Islet of Langerhans (tissue), 1 donor: ENCODE measurements at regions not wholly inside any gene's neighbourhood (a gene's known extent, or its start where the extent isn't known, plus 50 kb on each side); places are given as distances from the start of the nearest gene placed in this dataset.

Experiments used
- FAIRE-seq: peaks from one replicate; lab custom pipeline; 2011; peaks lifted over from hg19 to GRCh38; lab: Jason Lieb, UNC

DNA sequence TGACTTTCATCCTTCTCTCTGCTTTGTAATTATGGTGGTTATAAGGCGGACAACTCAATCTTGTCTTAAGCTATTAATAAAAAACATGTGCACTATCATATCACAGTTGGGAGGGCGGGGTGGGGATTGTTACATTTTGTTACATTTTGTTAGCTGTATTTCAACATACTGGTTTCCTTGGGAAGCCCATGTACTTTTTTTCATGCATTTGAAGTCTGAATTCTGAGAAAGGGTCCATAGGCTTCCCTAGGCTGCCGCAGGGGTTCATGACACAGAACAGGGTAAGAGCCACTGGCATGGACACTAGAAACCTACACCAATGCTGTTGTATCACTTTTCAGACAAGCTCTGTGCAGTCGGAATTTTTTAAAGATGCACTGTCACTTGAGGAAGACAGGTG lies 178.8 kb downstream of the ETS2 start:
- FAIRE-seq = no peak

DNA sequence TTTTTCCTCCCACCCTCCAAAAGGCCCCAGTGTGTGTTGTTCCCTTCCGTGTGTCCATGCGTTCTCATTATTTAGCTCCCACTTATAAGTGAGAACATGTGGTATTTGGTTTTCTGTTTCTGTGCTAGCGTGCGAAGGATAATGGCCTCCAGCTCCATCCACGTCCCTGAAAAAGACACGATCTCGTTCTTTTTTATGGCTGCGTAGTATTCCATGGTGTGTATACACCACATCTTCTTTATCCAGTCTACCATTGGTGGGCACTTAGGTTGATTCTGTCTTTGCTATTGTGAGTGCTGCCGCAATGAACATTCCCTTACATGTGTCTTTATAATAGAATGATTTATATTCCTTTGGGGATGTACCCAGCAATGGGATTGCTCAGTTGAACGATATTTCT lies 177.8 kb downstream of the ETS2 start:
- no peak for FAIRE-seq

DNA sequence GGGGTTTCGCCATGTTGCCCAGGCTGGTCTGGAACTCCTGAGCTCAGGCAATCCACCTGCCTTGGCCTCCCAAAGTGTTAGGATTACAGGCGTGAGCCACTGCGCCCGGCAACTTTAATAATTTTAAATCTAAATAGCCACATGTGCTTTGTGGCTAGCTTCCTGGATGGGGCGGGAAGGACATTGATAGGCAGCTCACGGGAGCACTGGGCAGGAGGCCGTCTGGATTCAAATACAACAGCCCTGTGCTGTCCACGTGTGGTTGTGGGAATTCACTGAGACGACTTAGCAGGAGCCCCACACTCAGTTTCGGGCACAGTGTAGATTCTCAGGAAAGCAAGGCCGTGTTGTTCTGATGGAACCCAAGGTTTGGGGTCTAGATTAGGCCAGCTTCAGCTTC lies 177.1 kb downstream of the ETS2 start:
- no peak for FAIRE-seq

DNA sequence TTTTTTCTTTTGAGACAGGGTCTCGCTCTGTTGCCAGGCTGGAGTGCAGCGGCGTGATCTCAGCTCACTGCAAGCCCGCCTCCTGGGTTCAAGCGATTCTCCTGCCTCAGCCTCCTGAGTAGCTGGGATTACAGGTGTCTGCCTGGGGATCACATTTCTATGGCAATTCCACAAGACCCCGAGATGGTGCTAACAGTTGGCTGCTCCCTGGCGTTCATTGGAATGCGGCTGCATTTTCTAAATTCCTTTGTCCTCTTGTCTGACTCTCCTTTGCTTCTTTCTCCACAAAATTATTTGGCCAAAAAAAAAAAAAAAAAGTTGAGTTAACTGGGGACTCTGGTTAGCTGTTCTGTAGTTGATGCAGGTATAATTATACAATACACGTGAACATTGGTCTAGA lies 176.4 kb downstream of the ETS2 start:
- FAIRE-seq = no peak

DNA sequence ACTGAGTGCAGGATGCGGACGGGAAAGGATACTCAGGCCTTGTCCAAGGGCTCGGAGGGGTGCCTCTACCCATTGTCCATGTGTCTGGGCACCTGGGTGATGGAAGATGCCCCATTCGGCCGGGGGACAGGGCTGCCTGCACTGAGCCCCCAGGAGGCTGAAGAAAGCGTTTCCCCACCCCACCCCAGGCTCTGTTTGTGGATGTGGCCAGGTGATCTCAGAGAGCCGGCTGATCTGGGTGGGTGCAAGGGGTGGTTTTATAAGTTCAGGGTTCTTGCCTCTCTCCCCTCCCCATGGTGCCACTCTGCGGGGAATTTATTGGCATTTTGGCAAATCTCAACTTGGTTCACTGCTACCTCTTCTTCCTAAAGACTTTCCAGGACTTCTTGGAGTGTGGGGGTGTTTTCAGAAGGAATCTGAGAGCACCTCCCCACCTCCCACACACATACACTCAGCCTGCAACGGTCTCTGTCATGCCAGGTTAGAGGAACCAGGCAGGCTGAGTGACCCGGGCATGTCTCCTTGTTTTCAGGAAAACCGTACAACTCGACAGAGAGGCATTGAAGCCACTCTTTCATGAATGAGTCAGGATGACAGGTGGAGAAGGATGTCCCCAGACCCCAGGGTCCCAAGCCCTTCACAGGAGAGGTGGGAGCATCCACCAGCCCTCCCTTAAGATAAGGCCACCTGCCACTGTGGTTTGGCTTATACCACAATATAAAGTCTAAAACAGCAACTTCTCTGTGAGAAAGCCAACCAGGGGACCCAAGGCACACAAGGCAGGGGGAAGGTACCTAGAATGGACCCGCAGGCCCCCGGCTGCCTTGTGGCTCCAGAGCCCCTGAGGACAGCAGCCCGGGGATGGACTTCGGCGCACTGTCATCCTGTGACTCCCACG lies 174.9 kb downstream of the ETS2 start:
- no peak for FAIRE-seq

DNA sequence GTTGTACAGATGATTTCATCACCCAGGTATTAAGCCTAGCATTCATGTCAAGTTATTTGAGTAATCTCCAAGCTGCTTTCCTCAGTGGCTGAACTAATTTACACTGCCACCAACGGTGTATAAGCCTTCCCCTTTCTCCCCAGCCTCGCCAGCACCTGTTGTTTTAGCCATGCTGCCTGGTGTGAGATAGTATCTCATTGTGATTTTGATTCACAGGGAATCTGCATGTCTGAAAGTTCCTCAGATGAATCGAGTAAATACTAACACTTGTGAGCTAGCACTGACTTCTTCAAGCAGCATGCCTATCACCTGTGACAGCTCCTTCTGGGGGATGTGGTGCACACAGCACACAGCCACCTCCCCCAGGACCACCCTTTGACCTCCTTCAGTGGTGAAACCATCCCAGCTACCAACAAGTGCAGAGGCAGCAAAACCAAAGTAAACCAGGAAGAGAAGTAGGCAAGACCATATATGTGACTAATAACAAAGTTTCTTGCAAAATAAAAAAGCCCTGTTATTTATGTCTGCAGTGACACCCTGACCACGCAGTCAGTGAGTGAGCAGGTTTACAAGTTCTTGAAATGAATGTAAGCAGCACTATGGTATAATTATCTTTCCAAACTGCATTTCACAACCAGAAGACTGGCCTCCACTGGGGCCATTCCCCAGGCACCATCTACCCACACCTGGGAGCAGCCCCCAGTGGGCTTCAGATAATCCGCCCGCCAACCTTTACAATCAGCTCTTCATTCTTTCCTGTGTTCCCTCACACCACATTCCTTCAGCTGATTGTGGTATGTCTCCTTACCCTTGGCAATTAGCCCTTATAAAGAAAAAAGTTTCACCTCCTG lies 173.8 kb downstream of the ETS2 start:
- FAIRE-seq = no peak

DNA sequence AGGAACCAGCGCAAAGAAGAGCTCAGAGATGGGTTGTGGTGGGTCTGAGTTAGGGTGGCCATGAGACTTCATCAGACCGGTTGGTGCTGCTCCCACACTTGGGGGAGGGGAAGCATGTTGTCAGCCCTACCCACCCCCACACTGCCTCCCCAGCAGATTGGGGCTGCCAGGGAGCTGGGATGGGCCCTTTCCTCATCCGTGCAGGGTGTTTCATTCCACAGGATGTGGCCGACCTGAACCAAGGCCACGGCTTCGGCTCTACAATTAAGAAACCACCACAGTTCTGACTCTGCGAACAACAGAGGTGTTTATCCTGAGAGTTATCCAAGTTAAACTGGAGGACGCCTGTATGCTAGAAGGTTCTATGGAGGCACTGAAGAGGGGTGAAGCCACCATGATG lies 171.2 kb downstream of the ETS2 start:
- FAIRE-seq = no peak

DNA sequence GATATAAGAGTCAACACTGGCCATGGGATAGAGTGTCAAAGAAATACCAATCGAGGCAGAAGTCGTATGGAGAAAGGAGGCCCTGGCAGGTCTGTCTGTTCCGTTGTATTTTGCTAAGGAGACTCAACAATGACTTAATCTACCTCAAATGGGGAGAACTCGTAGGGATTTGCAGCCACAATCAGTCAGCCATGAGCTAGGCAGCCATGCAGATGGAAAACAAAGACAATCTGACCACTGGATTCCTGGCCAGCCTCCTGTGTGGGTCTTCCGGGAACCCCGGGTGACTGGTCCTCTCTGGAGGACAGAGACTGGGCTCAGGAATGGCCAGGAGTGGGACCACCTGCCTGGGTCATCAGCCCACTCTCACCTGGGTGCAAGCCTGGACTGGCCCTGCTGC lies 167.8 kb downstream of the ETS2 start:
- FAIRE-seq = no peak

DNA sequence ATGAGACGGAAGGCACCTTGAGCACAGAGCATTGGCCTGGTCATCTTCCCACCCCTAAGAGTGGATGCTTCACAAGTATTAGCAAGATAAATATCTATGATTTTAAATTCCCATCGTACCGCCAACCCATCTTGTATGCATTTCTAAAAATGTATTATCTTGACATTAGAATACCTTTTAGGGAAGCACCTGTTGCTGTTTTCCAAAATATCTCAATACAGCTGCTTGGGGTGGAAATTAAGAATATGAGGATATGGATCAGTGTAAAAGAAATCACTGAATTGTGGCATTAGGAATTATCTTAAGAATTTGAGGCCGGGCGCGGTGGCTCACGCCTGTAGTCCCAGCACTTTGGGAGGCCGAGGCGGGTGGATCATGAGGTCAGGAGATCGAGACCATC lies 166.3 kb downstream of the ETS2 start:
- FAIRE-seq = no peak

DNA sequence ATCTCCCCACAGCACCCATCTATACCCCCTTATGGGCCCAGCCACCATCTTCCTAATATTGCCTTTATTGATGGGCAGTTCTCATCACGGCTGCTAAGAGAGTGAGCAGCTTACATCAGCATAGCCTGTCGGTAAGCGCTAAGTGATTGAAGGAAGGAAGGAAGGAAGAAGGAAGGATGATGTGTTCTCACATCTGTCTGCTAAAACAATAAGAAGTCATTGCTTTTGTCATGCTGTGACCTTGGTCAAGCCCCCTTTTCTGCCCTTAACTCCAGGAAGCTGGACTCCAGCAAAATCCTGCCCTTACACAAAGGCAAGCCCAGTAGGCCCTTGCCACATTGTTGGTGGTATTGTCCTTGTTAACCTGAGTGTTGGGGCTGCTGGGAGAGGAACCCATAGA lies 165.0 kb downstream of the ETS2 start:
- FAIRE-seq = no peak

DNA sequence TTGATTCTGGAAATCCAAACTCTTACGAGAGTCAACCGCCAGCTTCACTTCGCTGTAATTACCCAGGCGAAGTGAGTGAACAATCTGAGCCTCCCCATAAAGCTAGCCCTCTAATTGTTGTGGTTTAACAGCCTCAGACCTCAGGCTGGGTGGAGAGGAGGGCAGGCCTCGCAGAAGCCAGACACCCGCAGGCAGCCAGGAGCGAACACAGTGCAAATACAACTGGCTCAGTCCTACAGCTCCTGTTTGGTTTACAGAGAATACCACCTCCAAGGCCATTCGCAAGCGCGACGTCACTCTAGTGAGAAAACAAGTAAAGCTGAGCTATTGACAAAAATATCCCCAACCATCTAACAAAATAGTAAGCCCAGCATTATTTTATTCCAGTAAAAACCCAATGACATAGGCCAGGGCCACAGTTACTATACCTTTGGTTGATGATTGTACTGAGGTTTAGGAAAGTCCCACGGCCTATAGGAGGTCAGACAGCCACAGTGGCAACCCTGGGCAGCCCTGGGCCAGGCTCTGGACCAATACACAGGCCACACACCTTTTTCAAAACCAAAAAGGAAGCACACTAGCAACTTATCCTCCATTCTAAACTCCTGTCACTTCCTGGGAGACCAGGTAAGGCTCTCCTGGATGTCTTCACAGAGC lies 163.3 kb downstream of the ETS2 start:
- no peak for FAIRE-seq

DNA sequence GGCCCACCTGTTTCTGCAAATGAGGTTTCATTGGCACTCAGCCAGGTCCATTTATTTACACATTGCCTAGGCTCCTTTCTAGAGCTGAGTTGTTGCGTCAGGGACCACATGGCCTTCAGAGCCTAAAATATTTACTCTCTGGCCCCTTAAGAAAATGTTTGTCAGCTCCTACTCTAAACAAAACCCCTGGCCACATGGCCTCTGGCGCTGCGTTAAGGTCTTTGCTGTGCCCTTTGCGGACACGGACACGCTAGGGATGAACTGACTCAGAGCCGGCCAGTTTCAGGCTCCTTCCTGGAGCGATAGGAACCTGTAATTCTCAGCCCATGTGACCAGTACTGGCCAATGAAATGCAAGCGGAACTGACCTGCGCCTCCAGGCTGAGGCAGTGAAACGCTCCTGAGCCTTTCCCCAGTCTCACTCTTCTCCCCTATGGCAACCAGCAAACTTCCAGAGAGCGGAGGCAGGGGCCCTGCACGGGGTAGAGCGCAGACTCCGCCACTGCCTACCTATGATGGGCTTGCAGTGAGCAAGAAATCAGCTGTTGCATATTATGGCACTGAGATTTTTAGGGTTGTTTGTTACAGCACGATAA lies 160.3 kb downstream of the ETS2 start:
- FAIRE-seq = peak; percentile 61

DNA sequence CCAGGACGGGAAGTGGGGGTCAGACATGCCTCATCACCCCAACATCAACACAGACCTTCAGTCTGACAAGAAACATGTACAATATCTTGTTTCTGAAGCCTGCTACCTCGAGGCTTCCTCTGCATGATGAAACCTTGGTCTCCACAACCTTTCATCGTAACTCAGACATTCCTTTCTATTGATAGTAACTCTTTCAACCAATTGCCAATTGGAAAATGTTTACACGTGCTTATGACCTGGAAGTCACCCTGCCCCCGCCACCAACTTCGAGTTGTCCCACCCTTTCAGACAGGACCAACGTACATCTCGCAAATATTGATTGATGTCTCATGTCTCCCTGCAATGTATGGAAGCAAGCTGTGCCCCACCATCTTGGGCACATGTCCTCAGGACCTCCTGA lies 159.5 kb downstream of the ETS2 start:
- no peak for FAIRE-seq

DNA sequence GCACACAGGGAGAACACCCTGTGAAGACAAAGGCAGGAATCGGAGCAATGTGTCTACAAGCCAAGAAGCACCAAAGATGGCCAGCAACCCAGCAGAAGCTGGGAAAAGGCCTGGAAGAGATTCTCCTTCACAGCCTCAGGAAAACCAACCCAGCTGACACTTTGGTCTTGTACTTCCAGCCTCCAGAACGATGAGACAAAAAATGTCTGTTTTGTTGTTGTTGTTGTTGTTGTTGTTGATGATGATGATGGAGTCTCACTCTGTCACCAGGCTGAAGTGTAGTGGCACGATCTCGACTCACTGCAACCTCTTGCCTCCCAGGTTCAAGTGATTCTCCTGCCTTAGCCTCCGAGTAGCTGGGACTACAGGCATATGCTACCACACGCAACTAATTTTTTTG lies 157.3 kb downstream of the ETS2 start:
- no peak for FAIRE-seq

DNA sequence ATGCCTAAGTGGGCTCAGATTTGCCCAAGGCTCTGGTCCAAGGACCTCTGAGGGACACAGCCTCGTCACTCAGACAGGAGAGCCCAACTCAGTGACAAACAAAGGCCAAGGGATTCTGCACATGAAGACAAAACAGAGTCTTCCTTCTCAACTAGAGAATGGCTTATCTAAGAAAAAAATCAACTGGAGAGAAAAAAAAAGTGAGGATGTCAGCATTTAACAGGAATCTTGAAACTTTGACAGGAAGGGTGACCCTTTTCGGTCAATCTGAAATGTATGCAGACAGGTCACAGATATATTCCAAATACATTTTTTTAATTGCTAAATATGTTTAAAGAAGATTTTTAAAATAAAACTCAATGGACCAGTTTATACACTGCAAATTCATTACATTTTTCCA lies 154.5 kb downstream of the ETS2 start:
- FAIRE-seq = no peak

DNA sequence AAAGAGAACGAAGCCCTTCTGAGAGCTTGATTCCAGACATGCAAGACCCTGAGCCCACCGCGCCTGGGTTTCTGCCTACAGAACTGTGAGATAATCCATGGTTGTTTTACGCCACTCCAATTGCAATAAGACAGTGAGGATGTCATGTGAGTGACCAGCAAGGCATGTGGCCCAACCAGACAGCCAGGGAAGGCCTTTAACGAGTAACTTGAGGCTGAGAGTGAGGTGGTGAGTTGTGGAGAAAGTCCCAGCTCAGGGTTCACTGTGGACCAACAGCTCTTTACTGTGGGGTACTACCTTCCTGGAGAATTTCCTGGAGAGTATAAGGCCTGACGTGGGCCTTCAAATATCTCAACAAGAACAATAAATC lies 153.9 kb downstream of the ETS2 start:
- no peak for FAIRE-seq

DNA sequence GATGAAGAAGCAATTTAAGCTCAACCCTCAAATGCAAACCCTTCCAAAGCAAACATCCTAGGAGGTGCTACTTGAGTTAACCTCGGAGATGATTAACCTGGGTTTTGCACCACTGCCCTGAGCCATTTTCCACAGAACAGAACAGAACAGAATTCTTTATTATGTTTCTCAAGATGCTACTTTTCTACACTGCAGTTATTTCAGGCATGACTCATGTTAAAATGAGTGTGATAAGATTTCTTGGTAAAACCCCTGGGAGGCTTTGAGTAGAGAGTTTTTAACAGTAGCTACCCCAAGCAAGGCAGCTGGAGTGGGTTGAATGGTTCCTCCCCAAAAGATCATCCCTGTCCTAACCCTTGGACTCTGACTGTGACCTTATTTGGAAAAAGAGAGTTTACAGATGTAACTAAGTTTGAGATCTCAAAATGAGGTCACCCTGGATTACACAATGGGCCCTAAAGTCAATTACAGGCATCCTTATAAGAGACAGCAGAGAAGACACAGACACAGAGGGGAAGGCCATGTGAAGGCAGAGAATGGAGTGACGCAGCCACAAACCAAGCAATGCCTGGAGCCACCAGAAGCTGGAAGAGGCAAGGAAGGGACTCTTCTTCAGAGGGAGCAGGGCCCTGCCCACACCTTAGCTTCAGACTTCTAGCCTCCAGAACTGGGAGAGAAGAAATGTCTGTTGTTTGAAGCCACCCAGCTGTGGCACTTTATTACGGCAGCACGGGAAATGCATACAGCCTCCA lies 153.4 kb downstream of the ETS2 start:
- FAIRE-seq = no peak

DNA sequence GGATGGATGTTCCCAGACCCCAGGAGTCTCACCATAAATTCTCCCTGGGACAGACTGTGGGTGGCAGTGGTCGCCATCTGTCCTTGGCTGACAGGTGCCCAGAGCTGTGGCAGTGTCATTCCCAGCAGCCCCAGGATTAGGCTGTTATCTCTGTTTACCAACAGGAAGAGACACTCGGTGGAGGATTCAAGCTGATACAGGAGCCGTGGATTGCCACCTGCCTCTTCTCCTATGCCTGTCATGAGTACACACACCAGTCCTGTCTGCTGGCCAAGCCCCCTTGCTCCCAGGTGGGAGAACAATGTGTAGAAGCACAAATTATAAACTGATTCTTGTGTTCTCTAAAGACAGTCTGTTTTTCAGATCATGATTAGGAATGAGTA lies 152.6 kb downstream of the ETS2 start:
- FAIRE-seq = no peak

DNA sequence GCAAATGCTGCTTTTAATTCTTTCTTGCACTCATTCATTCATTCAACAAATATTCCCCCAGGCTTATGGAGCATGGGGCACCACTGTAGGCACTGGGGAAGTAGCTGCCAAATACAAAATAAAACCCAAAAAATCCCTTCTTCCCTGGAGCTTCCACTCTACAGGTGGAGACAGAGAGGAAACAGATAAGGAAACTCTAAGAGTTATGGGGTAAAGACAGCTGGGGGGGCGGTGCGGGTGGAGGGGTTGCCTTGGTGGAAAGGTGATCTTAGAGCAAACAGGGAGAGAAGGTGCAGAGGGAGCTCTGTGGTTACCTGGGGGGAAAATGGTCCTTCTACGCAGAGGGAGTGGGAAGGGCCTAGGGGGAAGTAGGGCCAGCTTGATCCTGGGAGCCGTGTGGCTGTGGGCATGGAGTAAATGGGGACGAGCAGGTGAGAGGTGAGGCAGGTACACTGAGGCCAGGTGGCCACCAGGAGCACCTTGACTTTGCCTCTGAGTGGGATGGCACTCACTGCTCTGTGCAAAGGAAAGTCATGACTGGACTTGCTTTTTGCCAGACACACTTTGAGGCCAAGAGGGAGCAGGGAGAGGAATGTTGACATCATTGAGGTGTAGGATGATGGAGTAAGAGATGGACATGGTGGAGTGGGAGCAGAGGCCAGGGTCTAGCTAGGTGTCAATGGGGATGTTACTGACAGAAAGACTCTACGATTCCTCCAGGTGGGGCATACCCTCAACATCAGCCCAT lies 152.0 kb downstream of the ETS2 start:
- no peak for FAIRE-seq

DNA sequence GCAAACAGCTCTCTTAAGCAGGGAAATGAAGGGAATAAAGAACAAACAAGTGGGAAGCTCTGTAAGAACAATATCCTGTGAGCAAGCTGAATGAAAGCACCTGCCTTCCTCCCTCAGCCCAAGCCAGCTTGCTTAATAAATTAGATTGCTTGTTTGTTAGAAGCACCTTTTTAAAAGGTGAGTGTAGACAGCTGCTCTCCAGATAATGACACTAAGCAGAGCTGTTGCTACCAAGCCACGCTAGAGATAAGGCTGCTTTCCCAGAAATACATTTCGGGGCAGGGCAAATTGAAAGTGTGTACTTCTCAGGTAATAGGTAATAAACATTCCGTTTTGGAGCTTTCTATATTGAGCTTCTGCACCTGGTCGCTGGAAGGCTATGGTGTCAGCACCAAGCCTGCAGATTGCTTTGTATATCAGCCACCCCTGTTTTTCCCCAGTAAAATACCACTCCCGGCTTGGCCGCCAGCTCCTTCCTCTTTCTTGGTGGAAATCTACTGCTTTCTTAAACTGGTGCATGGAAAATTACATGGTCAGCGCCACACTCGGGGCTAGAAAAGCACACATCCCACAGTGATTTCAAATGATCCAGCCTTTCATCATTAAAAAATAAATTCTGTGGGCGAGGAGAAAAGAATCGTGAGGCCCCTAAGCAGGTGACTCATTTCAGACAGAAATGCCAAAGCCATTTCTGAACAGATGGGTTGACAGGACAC lies 151.3 kb downstream of the ETS2 start:
- FAIRE-seq = peak; percentile 86

DNA sequence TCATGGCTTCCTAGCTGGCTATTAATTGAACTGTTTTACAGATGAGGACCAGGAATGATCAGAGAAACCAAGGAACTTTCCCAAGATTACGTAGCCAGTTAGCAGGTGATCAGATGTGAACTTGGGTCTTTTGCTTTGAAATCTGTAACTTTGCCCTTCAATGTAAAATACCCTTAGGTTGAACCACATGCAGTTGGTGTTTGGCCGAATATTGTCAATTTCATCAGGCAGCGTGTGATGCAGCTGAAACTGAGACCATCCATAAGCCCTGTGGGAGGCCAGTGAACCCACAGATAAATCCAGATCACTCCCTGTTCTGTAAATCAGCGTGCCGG lies 150.8 kb downstream of the ETS2 start:
- no peak for FAIRE-seq
